PFSK-1 (cell line): ENCODE measurements at regions not wholly inside any gene's neighbourhood (a gene's known extent, or its start where the extent isn't known, plus 50 kb on each side); places are given as distances from the start of the nearest gene placed in this dataset.

ENCODE experiments used
- FOXP2 ChIP-seq: optimal IDR thresholded peaks from 2 replicates; pipeline ENCODE3; 2011; ENCODE audit warnings: borderline replicate concordance, control low read depth, inconsistent platforms; ENCODE audit not compliant: insufficient read depth; ENCODE audit errors: extremely low read length, extremely low read depth
- POLR2AphosphoS5 ChIP-seq: IDR thresholded peaks from 2 replicates; pipeline ENCODE4 v1.6.1; 2012; ENCODE audit warnings: low read depth, mild to moderate bottlenecking, control low read depth, low read length, moderate library complexity
- SIN3A ChIP-seq: IDR thresholded peaks from 2 replicates; pipeline ENCODE4 v1.6.1; 2012; ENCODE audit warnings: mild to moderate bottlenecking, low read length, moderate library complexity, borderline replicate concordance; ENCODE audit not compliant: insufficient read depth
- TF ChIP-seq, protein P1 (sequence below), 2 experiments: IDR thresholded peaks; 2 replicates each; pipeline versions ENCODE4 v1.6.1 to v1.8.0; 2011 to 2012; ENCODE audit warnings: low read depth in 2 of 2, low read length in 2 of 2, control low read depth in 1 of 2, inconsistent platforms in 1 of 2, mild to moderate bottlenecking in 1 of 2, moderate library complexity in 1 of 2; ENCODE audit not compliant: insufficient read depth in 1 of 2

DNA sequence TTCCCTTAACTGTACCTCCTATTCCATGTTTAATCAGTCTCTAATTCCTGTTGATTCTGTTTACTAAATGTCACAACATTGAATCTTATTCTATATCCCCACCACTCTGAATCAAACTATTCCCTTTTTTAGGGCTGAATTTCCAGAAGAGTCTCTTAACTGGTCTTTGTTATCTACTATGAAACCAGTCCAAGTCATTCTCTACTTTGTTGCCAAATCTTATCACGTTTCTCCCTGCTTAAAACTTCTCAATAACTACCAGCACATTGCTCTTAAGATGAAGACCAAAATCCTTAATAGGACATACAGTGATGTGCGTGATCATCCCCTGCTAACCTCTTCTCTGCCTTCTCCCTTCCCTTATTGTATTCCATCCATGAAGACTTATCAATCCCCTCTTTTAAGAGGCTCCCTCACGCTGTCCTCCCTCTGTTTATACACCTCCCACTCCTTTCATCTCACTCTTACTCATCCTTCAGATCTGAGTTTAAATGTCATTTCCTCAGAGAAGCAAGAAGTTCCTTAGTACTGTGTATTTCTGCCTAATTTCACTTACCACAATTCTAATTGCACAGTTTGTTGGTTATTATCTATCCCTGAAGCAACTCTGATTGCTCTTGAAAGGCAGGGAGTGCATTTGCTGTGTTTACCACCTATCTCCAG, 143.0 kb upstream of the AHI1 start:
- TF ChIP-seq, protein P1, sequence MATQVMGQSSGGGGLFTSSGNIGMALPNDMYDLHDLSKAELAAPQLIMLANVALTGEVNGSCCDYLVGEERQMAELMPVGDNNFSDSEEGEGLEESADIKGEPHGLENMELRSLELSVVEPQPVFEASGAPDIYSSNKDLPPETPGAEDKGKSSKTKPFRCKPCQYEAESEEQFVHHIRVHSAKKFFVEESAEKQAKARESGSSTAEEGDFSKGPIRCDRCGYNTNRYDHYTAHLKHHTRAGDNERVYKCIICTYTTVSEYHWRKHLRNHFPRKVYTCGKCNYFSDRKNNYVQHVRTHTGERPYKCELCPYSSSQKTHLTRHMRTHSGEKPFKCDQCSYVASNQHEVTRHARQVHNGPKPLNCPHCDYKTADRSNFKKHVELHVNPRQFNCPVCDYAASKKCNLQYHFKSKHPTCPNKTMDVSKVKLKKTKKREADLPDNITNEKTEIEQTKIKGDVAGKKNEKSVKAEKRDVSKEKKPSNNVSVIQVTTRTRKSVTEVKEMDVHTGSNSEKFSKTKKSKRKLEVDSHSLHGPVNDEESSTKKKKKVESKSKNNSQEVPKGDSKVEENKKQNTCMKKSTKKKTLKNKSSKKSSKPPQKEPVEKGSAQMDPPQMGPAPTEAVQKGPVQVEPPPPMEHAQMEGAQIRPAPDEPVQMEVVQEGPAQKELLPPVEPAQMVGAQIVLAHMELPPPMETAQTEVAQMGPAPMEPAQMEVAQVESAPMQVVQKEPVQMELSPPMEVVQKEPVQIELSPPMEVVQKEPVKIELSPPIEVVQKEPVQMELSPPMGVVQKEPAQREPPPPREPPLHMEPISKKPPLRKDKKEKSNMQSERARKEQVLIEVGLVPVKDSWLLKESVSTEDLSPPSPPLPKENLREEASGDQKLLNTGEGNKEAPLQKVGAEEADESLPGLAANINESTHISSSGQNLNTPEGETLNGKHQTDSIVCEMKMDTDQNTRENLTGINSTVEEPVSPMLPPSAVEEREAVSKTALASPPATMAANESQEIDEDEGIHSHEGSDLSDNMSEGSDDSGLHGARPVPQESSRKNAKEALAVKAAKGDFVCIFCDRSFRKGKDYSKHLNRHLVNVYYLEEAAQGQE (IDR thresholded peaks at IDR 0.05; ENCODE audit: insufficient read depth in 1 of 2, low read depth in 2 of 2, low read length in 2 of 2), result no peak
- TF ChIP-seq POLR2AphosphoS5, result no peak
- no peak for TF ChIP-seq FOXP2
- TF ChIP-seq SIN3A, result no peak
